Hepatocyte (in vitro differentiated cells): ENCODE measurements at regions not wholly inside any gene's neighbourhood (a gene's known extent, or its start where the extent isn't known, plus 50 kb on each side); places are given as distances from the start of the nearest gene placed in this dataset.

Experiments used
- EZH2 ChIP-seq: fragments of 200-600 bp; sonication (generic); IDR thresholded peaks from 2 replicates; pipeline ENCODE4 v1.6.1; 2016; ENCODE audit warnings: antibody characterized with exemption, mild to moderate bottlenecking, borderline replicate concordance
- TF ChIP-seq, protein P1 (sequence below): fragments of 200-600 bp; sonication (generic); IDR thresholded peaks from 2 replicates; pipeline ENCODE4 v1.5.1; 2016; ENCODE audit warnings: antibody characterized with exemption, mild to moderate bottlenecking; ENCODE audit not compliant: poor library complexity

- TF ChIP-seq EZH2, result no peak
- TF ChIP-seq, protein P1, sequence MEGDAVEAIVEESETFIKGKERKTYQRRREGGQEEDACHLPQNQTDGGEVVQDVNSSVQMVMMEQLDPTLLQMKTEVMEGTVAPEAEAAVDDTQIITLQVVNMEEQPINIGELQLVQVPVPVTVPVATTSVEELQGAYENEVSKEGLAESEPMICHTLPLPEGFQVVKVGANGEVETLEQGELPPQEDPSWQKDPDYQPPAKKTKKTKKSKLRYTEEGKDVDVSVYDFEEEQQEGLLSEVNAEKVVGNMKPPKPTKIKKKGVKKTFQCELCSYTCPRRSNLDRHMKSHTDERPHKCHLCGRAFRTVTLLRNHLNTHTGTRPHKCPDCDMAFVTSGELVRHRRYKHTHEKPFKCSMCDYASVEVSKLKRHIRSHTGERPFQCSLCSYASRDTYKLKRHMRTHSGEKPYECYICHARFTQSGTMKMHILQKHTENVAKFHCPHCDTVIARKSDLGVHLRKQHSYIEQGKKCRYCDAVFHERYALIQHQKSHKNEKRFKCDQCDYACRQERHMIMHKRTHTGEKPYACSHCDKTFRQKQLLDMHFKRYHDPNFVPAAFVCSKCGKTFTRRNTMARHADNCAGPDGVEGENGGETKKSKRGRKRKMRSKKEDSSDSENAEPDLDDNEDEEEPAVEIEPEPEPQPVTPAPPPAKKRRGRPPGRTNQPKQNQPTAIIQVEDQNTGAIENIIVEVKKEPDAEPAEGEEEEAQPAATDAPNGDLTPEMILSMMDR, result no peak
These were observed 291.8 kb downstream of the MIAT start for GRCh38 chr22:26949193-26949592.
